HG02642 (cell line): ENCODE measurements at regions not wholly inside any gene's neighbourhood (a gene's known extent, or its start where the extent isn't known, plus 50 kb on each side); places are given as distances from the start of the nearest gene placed in this dataset.
A peak's percentile ranks its signal among the peaks of the same experiment; 100 is the strongest.

Source experiments
- ATAC-seq: cut with Tn5 transposase; IDR thresholded peaks from one replicate; pipeline ENCODE4 v1.9.1; 2021; ENCODE audit warnings: mild to moderate bottlenecking; ENCODE audit not compliant: unreplicated experiment, poor library complexity

DNA sequence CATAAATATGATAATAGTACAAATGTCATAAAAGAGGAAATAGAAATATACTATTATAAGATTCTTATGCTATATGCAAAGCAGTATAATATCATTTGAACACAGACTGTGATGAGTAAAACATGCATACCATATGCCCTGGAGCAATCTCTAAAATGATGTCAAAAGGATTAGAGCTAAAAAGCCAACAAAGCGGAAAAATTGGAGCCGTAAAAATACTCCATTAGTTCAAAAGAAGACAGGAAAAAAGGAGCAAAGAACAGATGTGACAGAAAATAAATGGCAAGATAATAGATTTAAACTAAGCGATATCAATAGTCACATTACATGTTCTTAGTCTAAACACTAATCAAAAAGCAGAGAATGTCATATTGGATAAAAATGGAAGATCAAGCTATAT lies 191.0 kb upstream of the PLPP4 start:
- ATAC-seq = no peak

DNA sequence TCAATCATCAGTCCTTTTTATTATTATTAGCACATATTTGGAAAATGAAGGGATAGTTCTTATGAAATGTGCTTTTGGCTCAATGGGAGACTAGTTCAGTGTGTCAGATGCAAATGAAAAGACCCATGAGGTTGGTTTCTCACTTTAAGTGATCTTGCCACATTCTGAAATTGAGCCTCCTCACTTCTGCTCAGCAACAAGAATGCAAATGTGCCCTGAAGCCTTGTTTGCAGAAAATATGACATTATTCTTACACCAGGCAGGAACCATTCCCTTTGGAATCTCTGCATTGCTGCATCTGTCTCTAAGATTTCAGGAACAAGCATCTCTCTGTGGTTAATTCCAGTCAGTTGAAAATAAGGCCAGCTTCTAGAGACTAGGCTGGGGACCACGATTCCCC lies 186.1 kb upstream of the PLPP4 start:
- ATAC-seq = no peak

DNA sequence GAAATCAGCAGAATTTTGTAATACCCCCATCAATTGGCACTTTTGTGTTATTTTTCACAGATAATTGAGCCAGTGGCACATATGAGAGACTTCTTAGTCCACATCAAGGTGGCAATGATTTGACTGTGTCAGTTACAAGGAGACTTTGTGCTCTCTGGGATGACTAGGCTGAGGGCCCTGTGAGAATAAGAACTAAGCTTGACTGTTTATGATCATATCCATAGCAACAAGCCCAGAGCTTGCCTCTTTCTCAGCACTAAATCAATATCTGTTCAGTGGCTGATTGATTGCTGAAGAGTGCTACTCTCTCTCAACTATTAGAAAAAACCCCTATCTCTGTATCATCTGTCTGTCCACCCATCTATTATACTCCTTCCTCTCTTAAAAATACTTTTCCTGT lies 185.3 kb upstream of the PLPP4 start:
- ATAC-seq = no peak

DNA sequence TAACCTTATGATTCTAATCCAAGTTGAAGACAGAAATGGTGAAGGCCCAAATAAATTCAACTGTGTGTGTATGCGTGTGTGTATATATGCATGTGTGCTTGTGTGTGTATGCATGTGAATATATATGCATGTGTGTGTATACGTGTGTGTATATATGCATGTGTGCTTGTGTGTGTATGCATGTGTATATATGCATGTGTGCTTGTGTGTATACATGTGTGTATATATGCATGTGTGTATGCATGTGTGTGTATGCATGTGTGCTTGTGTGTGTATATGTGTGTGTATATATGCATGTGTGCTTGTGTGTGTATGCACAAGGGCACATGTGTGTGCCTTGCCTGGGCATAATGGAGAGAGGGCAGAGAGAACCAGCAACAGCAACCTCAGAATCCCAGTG lies 184.7 kb upstream of the PLPP4 start:
- ATAC-seq = no peak

DNA sequence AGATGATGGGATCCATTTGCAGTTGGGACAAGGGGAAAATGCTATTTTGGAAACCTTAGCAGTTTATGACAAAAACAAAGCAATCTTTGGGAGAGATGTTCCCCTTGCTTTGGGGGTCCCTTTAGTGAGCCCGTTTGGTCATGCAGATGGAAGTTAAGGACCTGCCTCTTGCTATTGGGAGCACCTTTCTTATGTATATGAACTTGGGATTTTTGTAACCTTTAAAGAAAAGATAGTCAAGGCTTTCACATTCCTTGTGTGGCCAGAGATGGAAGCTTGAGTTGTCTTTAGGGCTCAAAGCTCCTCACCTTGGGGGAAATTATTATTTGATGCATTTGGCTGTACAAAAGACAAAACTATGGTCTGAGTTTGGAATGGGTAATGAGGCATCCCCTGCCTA lies 179.0 kb upstream of the PLPP4 start:
- ATAC-seq = no peak

DNA sequence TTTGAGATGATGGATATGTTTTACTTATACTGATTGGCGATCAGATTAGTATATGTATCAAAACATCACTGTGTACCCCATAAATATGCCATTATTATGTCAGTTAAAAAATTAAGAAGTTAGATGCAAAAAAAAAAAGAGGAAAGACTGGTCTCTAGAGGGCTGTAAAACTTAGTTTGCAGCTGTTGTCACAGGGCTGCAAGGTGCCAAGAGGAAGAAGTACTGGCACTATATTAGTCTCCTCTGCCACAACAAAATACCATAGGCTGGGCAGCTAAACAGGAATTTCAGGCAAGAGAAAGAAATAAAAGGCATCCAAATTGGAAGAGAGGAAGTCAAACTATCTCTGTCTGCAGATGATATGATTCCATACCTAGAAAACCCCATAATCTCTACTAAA lies 177.8 kb upstream of the PLPP4 start:
- ATAC-seq = no peak

DNA sequence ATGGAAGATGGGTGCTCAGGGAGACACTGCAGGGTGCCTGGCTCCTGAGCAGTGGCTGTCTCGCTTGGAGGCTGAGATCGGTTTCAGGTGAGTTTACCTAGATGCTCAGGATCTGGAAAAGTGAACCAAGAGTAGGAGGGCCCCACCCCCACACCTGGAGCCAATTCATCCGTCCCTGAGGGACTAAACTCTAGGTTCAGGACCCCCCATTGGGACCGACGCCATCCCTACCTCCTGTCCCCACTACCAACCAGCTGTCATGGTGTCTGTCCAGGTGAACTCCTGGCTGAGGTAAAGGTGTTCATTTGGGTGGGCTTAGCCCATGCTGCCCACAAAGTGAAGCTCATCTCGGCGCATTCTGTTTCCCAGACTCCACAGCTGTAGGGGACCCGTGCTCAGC lies 174.6 kb upstream of the PLPP4 start:
- no peak for ATAC-seq

DNA sequence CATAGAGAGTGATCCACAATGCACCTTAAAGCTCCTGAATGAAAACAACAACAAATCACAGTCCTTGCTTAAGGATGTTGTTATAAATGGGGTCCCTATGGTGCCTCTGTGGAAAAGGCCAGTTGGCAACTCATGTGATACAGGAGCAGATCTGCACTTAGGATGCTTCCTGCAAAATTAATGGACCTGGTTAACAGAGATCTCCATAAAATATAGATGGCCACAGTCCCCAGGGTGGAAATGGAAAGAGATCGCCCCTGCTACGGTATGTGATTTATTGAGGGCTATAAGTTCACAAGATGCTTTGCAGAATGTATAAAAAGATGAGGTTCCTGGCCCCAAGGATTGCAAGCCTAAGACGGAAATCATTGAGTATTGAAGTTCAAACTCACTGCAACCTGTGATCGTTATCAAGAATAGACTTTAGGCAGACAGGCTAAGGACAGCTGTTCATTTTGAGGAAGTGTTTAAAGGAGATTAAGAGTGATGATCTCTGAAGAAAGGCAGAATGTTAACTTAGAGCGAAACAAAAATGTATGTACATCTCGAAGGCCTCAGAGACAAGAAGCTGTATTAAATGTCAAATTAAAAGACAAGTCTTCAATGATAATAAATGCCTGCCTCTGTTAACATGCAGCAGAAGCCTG lies 174.1 kb upstream of the PLPP4 start:
- no peak for ATAC-seq

DNA sequence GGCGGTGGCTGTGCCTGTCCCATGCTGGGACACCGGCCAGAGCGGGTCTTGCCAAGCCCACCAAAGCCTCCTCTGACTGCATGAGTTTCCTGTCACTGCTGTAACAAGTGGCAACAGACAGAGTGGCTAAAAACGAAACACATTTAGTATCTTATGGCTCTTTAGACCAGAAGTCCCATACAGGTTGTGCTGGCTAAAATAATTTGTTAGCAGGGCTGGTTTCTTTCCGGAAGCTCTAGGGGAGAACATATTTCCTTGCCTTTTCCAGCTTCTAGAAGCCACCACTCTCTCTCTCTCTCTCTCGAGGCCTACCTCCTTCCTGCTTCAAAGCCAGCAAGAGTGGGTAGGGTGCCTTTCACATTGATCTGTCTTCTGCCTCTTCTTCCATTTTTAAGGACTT lies 171.6 kb upstream of the PLPP4 start:
- ATAC-seq = no peak

DNA sequence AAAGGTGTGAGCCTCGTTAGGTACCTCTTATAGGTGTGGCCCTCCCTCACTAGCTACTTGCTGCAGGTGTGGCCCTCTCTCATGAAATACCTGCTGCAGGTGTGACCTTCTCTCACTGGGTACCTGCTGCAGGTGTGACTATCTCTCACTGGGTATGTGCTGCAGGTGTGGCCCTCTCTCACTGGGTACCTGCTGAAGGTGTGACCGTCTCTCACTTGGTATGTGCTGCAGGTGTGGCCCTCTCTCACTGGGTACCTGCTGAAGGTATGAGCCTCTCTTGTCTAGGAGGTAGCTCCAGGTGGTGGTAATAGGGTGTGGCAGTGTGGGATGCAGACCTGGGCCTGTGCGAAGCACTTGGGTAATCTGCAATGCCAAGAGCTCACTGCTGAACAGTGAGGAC lies 170.7 kb upstream of the PLPP4 start:
- no peak for ATAC-seq

DNA sequence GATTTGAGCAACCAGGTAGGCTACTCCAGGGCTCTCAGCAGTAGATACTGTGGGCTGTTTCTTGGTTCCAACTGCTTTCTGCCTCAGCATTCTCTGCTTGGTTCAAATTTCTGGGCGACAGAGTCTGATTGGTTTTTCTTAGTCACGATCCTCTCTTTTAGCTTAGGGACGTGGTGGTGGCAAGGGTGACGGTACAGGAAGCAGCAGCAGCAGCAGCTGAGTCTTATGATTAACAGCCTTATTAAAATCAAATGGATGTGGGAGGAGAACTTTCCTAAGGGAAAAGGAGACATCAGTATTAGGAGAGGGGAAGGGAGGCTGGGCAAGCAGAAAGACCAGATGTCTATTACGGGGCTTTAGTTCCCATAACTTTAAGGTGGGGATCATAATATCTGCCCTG lies 156.5 kb upstream of the PLPP4 start:
- no peak for ATAC-seq

DNA sequence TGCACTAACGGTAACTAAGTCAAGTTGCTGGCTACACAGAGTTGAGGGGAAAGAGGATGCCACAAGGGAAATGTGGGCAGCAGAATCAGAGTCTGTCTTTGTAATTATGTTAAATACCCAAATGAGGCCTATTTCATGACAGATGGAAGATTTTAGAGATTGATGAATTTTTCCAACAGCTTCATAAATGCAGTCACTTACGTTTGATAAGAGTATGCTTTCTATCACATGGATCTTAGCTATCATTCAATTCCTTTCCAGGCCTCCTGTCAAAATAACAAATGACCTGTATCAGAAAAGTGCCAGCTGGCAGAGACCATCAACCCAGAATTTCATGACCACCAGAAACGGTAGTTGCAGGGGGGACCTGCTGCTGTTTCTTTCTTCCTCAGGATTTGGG lies 148.4 kb upstream of the PLPP4 start:
- no peak for ATAC-seq

DNA sequence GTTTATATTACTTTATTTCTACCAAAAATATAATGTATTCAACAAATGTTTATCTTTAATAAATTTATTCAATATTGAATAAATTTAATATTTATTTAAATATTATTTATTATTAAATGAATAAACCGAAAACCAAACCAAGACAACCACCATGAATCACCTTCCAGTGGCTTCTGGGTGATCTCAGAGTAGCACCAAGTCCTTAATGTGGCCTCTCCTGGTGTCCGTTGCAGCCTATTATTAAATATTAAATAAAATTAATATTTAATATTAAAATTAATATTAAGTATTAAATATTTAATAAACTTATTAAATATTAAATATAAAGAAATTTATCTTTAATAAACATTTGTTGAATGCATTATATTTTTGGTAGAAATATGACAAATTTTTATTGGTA lies 143.3 kb upstream of the PLPP4 start:
- ATAC-seq = no peak

DNA sequence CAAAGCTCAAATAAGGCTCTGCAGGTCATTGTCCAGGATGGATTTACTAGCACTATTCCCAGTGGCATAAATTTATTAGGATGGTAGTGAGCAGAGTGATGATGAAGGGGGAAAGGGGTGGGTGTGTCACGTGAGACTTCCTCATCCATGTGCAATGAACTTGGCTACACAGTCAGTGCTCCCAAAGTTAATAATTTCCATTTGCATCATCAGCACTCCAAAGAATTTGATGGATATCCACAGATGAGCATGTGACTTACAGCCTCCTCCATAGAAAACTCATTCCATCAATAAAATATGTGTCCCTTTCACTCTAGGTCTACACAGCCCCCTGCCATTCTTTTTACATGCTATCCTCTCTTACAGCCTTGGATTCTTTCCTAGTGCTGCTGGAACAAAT lies 142.6 kb upstream of the PLPP4 start:
- no peak for ATAC-seq

DNA sequence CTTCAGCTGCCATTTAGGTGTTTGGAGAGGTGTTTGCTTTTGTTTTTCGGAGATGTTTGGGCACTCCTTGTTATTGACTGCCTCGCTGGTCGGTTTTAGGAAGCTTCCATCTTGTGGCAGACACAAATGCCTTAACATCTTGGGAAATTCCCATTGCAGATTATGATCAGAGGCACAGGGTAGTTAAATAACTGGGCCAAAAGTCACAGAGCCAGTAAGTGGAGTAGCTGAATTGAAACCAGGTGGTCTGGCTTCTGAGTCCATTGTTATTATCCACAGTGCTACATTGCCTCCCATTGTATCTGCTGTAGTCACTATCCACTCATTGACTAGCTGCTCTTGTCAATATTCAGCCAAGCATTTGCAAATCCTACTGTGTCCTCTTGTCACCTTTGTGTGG lies 138.2 kb upstream of the PLPP4 start:
- no peak for ATAC-seq

DNA sequence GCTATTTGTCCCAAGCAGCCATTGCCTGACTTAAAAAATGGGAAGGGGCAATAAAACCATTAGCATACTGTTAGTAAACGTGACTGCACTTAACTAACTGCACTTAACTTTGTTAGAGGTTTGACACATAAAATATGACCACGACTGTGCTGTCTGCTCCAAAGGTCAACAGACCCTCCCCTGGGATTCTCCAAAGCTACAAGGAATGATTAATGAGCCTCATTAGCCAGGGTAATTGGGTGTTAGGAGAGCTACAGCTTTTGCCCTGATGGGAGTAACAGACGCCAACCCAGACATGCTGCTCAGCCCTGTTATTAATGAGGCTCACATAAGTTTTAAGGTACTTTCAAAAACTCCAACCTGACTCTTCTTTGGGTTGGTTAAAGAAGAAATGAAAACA lies 129.4 kb upstream of the PLPP4 start:
- ATAC-seq = no peak

DNA sequence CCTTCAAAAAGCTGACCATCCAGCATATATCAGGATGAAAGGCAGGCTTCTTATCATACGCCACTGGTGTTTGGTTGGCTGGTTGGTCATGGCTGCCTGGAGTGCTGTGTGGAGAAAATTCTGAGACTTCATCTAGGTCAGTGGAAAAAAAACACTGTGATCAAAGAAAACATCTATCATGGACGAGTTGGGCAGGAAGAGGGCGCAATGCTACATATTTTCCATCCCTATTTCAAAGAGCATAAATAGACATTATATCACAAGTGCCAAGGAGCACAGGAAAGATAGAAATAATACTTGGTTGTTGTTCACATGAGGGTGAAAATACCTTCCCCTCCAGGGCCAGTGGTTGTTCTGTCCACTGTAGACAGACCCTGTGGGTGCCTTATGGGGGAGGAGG lies 128.4 kb upstream of the PLPP4 start:
- ATAC-seq = no peak

DNA sequence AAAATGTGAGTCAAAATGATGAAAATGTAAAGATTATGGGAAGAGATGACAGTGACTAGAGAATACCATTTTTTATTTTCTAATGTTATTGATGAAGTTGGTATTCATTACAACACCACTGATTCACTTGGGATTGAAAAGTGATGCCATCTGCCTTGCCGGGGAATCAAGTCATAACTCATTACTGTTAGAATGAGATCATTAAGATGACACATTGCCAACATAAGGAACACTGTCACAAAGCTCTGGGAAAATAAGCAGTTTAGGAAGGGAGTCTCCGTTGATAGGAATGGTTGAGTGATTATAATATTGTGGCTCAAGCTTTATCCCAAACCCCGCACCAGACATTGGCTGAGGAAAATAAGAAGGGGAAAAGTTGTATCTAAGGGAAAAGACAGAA lies 121.5 kb upstream of the PLPP4 start:
- no peak for ATAC-seq

DNA sequence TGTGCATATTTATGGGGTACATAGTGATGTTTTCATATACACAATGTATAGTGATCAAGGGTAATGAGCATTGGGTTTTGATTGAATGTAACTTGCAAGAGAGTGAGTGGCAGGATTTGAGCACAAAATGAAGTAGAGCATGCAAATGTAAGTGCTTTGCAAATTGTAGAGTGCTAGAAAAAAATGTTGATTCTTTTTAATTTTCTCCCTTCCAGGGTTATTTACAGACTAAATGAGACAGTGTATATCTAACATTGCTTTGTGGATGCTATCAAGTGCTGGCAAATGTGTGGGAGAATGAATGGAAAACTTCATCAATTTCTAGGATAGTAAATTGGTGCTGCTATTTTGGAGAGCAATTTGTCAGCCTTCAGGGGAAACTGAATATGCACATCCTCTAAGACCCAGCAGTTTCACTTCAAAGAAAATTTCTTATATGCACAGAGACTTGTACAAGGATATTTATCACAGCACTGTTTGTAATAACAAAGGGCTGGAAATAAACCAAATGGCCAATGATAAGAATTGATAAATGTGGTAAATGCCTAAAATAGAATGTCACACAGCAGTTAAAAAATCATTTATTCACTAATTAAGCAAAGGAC lies 120.6 kb upstream of the PLPP4 start:
- ATAC-seq = no peak

DNA sequence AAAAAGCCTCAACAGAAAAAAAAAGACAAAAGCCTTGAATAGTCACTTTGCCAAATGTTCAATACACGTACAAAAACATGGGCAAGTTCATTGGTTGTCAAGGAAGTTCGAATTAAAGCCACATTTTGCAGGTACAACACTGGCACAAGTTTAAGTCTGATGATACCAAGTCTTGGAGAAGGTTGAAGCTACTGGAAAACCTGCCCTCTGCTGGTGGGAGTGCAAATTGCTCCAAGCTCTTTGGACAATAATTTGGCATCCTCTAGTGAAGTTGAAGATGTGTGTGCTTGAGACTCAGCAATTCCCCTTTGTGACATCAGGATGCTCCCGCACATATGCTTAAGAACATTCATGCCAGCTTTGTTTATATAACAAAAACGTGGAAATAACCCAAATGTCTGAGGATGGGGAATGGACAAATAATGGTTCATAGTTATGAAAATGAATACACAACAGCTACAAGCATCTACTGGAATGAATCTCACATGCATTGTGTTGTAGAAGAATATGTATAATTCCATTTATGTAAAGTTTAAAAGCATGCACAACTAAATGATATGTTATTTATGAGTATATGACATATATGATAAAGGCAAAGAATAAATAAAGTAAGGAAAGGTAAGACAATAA lies 120.0 kb upstream of the PLPP4 start:
- ATAC-seq = peak; percentile 55

DNA sequence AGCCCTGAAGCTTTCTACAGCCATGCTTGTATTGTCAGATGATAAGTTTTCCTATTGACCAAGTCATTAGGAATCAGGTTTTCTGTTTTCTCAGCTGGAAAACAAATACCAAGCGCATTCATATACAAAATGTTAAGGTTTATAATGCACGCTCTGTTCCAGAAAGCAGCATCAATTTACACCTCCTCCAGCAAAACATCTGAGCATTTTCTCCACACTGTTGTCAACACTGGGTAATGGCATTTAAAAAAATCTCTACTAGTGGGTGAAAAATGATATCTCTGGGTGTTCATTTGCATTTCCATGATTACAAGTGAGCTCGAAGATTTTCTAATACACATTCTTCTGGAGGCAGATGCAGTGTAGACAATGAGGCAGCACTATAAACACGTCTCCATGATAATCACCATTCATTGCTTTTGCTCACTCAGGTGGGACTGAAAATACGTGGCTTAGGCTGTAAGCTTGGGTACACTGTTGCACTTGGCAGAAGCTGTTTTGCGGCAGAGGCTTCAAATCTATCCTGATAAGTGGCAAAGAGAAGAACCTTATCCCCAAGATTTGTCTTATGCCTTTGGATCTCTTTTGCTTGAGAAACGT lies 114.8 kb upstream of the PLPP4 start:
- no peak for ATAC-seq

DNA sequence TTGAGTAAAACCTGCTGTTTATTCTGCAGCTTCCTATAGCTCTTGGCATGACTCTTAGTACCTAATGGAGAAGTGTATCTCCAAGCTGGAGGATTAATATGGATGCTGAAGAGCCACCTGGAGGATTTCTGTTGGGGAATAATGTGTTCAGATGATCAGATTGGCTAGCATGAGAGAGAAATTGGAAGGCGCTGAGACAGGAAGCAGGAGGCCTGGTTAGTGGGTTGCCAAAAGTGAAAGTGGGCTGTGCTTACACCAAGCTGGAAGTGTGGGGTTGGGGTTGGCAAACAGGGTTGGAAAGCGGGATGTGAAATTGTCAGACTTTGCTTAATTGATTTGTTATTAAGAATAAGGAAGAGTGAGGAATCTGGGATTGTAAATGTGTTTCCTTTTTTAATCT lies 111.8 kb upstream of the PLPP4 start:
- no peak for ATAC-seq
